HEK293 (cell line): ENCODE measurements at regions not wholly inside any gene's neighbourhood (a gene's known extent, or its start where the extent isn't known, plus 50 kb on each side); places are given as distances from the start of the nearest gene placed in this dataset.

ENCODE experiments used
- CTCF ChIA-PET: fragments of 350-600 bp; formaldehyde crosslinking; extraction: SDS; loops from one replicate; lab custom pipeline; 2021; ENCODE audit warnings: antibody characterized with exemption; lab: Yijun Ruan, JAX
- POLR2A ChIA-PET: fragments of 300-600 bp; formaldehyde crosslinking; extraction: SDS; loops from one replicate; lab custom pipeline; 2020; ENCODE audit warnings: antibody characterized with exemption, inconsistent platforms; lab: Yijun Ruan, JAX
- H3K27ac ChIP-seq: fragments of 200-500 bp; sonication (Bioruptor generic); 2 replicates; pipeline ENCODE4 v1.5.1; 2014; ENCODE audit warnings: low read depth, low read length, control low read depth, inconsistent platforms; ENCODE audit errors: extremely low read depth
- H3K36me3 ChIP-seq, 2 experiments: fragments of 200-500 bp in 1 of 2; sonication (Bioruptor generic) in 1 of 2; 1 replicate in 1 of 2; 2 replicates in 1 of 2; pipeline ENCODE4 v1.5.1; 2014 to 2017; ENCODE audit warnings: inconsistent platforms in 2 of 2, low read length in 2 of 2; ENCODE audit not compliant: control insufficient read depth in 2 of 2, insufficient read depth in 1 of 2
- H3K4me1 ChIP-seq: fragments of 200-500 bp; sonication (Bioruptor generic); 2 replicates; pipeline ENCODE4 v1.5.1; 2014; ENCODE audit warnings: mild to moderate bottlenecking, low read length, inconsistent platforms; ENCODE audit not compliant: control insufficient read depth, insufficient read depth
- H3K4me3 ChIP-seq: 2 replicates; pipeline ENCODE4 v1.5.1; 2011; ENCODE audit warnings: low read depth, mild to moderate bottlenecking, control low read depth, low read length, moderate library complexity
- H3K9me3 ChIP-seq: fragments of 200-500 bp; sonication (Bioruptor generic); 2 replicates; pipeline ENCODE4 v1.5.1; 2014; ENCODE audit warnings: low read depth, low read length, inconsistent platforms; ENCODE audit not compliant: control insufficient read depth, insufficient read depth
- FEZF1 ChIP-seq: fragments of 450-650 bp; formaldehyde crosslinking; IDR thresholded peaks from 2 replicates; pipeline ENCODE4 v1.5.1; 2016; ENCODE audit warnings: missing biosample characterization, missing genetic modification characterization
- REPIN1 ChIP-seq: fragments of 450-650 bp; formaldehyde crosslinking; IDR thresholded peaks from 2 replicates; pipeline ENCODE4 v1.5.1; 2017; ENCODE audit warnings: missing biosample characterization, missing genetic modification characterization, low read depth
- ZBTB17 ChIP-seq: fragments of 450-650 bp; formaldehyde crosslinking; IDR thresholded peaks from 2 replicates; pipeline ENCODE4 v1.5.1; 2016; ENCODE audit warnings: missing biosample characterization, missing genetic modification characterization
- ZBTB48 ChIP-seq: fragments of 450-650 bp; formaldehyde crosslinking; IDR thresholded peaks from 2 replicates; pipeline ENCODE4 v1.5.1; 2016; ENCODE audit warnings: missing biosample characterization, missing genetic modification characterization
- ZFP37 ChIP-seq: fragments of 450-650 bp; formaldehyde crosslinking; IDR thresholded peaks from 2 replicates; pipeline ENCODE4 v1.5.1; 2016; ENCODE audit warnings: missing biosample characterization, missing genetic modification characterization
- ZNF169 ChIP-seq: fragments of 450-650 bp; formaldehyde crosslinking; IDR thresholded peaks from 2 replicates; pipeline ENCODE4 v1.5.1; 2016; ENCODE audit warnings: missing biosample characterization, missing genetic modification characterization
- ZNF341 ChIP-seq: fragments of 450-650 bp; formaldehyde crosslinking; IDR thresholded peaks from 2 replicates; pipeline ENCODE4; 2016; ENCODE audit warnings: low read depth, missing biosample characterization, missing genetic modification characterization
- ZNF624 ChIP-seq: fragments of 450-650 bp; formaldehyde crosslinking; IDR thresholded peaks from 2 replicates; pipeline ENCODE4 v1.5.1; 2017; ENCODE audit warnings: missing biosample characterization, missing genetic modification characterization
- ZNF76 ChIP-seq: fragments of 450-650 bp; formaldehyde crosslinking; IDR thresholded peaks from 2 replicates; pipeline ENCODE4; 2016; ENCODE audit warnings: low read depth, missing biosample characterization, missing genetic modification characterization, borderline replicate concordance
- ZNF776 ChIP-seq: fragments of 450-650 bp; formaldehyde crosslinking; IDR thresholded peaks from 2 replicates; pipeline ENCODE4 v1.5.0; 2017; ENCODE audit warnings: missing biosample characterization, missing genetic modification characterization, borderline replicate concordance
- TF ChIP-seq, protein P1 (sequence below): fragments of 450-650 bp; formaldehyde crosslinking; IDR thresholded peaks from 2 replicates; pipeline ENCODE4 v1.5.1; 2016; ENCODE audit warnings: missing biosample characterization, missing genetic modification characterization
- TF ChIP-seq, protein P2 (sequence below): fragments of 450-650 bp; formaldehyde crosslinking; IDR thresholded peaks from 2 replicates; pipeline ENCODE4 v1.5.1; 2017; ENCODE audit warnings: missing biosample characterization, missing genetic modification characterization
- TF ChIP-seq, protein P3 (sequence below): fragments of 450-650 bp; formaldehyde crosslinking; optimal IDR thresholded peaks from 2 replicates; pipeline ENCODE3; 2016; ENCODE audit warnings: missing biosample characterization, mild to moderate bottlenecking, missing genetic modification characterization
- TF ChIP-seq, protein P4 (sequence below): fragments of 450-650 bp; formaldehyde crosslinking; conservative IDR thresholded peaks from 2 replicates; pipeline ENCODE4 v1.5.1; 2016; ENCODE audit warnings: low read depth, missing biosample characterization, missing genetic modification characterization

DNA sequence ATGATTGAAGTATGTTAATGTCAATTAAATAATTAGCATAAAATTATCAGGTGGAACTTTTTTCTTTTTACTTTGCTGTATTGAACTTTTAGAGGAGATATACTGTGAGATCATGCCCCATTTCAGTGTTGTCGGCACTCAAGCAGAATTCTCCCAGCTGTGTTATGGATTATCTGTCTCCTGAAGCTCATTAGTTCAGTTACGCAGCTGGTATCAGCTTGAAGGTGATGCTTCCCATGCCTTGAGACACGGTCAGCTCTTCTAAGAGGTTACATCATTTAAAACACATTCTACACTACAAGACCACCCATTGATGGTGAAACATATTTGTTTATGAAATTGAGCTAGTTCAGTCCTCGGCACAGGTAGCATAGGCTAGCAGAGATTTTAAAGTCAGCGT lies 68.9 kb upstream of the PHACTR2 start:
- Histone ChIP-seq H3K4me3 (no peak overlapping the region), H3K36me3 (no peaks in the 10 kb centered on the region), H3K4me1 (peaks cover 29% of the 10 kb centered on the region), H3K9me3 (no peaks in the 10 kb centered on the region), H3K27ac (no peak overlapping the region)
- CTCF ChIA-PET = interaction anchor here (0.6 to 1.7 kb wide), 6 partner anchors 9 to 485 kb away, joined by 3 to 5 read pairs (median 4); no protein-coding TSS in a partner anchor
- TF ChIP-seq ZNF76 (tag by site-specific recombination) = no peak
- no peak for TF ChIP-seq ZFP37 (tag by site-specific recombination)
- TF ChIP-seq ZBTB48 = no peak
- TF ChIP-seq ZNF776 = no peak
- TF ChIP-seq REPIN1 (tag by site-specific recombination) = no peak
- no peak for TF ChIP-seq ZNF169 (tag by site-specific recombination)
- TF ChIP-seq, protein P1, sequence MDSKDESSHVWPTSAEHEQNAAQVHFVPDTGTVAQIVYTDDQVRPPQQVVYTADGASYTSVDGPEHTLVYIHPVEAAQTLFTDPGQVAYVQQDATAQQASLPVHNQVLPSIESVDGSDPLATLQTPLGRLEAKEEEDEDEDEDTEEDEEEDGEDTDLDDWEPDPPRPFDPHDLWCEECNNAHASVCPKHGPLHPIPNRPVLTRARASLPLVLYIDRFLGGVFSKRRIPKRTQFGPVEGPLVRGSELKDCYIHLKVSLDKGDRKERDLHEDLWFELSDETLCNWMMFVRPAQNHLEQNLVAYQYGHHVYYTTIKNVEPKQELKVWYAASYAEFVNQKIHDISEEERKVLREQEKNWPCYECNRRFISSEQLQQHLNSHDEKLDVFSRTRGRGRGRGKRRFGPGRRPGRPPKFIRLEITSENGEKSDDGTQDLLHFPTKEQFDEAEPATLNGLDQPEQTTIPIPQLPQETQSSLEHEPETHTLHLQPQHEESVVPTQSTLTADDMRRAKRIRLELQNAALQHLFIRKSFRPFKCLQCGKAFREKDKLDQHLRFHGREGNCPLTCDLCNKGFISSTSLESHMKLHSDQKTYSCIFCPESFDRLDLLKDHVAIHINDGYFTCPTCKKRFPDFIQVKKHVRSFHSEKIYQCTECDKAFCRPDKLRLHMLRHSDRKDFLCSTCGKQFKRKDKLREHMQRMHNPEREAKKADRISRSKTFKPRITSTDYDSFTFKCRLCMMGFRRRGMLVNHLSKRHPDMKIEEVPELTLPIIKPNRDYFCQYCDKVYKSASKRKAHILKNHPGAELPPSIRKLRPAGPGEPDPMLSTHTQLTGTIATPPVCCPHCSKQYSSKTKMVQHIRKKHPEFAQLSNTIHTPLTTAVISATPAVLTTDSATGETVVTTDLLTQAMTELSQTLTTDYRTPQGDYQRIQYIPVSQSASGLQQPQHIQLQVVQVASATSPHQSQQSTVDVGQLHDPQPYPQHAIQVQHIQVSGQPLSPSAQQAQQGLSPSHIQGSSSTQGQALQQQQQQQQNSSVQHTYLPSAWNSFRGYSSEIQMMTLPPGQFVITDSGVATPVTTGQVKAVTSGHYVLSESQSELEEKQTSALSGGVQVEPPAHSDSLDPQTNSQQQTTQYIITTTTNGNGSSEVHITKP (tag by site-specific recombination) = no peak
- TF ChIP-seq ZNF624 (tag by site-specific recombination) = no peak
- POLR2A ChIA-PET = interaction anchor here (0.5 kb wide), 1 partner anchor 136 kb away, joined by 3 read pairs; no protein-coding TSS in a partner anchor

DNA sequence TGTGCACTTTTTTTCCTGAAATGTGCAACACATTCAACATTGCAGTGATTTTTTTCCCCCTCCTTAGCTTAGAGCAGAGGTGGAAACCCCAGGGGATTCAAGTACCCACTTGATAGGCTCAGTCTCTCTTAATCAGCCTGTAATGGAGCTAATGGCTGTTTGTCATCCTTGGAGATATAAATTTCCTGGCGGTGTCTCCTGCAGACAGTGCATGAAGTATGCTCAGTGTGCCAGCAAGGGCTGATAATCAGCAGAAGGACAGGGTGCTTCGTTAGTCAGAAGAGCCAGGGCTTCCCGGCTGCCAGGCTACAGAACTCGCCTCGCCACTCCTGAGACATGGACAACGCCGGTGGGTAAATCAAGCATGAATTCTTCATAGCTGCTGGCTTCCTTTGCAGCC lies 69.8 kb upstream of the PHACTR2 start:
- peaks cover 29% of the 10 kb centered on the region for H3K4me1 ChIP-seq

More for the DNA sequence above, 69.8 kb upstream of the PHACTR2 start:
- no peak overlapping the region for H3K4me3 ChIP-seq
- no peaks in the 10 kb centered on the region for H3K36me3 ChIP-seq
- POLR2A ChIA-PET = no interaction called here
- CTCF ChIA-PET = interaction anchor here (1.7 kb wide), 1 partner anchor 15 kb away, joined by 5 read pairs; no protein-coding TSS in a partner anchor
- no peaks in the 10 kb centered on the region for H3K9me3 ChIP-seq
- TF ChIP-seq, protein P1 (tag by site-specific recombination) = 0 out of 2 replicates have a peak, but pooled peaks have one; percentile 19
- TF ChIP-seq, protein P2, sequence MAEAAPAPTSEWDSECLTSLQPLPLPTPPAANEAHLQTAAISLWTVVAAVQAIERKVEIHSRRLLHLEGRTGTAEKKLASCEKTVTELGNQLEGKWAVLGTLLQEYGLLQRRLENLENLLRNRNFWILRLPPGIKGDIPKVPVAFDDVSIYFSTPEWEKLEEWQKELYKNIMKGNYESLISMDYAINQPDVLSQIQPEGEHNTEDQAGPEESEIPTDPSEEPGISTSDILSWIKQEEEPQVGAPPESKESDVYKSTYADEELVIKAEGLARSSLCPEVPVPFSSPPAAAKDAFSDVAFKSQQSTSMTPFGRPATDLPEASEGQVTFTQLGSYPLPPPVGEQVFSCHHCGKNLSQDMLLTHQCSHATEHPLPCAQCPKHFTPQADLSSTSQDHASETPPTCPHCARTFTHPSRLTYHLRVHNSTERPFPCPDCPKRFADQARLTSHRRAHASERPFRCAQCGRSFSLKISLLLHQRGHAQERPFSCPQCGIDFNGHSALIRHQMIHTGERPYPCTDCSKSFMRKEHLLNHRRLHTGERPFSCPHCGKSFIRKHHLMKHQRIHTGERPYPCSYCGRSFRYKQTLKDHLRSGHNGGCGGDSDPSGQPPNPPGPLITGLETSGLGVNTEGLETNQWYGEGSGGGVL (tag by site-specific recombination) = peak; percentile 63; the same call in 1 of the 2 replicates
- TF ChIP-seq, protein P3, sequence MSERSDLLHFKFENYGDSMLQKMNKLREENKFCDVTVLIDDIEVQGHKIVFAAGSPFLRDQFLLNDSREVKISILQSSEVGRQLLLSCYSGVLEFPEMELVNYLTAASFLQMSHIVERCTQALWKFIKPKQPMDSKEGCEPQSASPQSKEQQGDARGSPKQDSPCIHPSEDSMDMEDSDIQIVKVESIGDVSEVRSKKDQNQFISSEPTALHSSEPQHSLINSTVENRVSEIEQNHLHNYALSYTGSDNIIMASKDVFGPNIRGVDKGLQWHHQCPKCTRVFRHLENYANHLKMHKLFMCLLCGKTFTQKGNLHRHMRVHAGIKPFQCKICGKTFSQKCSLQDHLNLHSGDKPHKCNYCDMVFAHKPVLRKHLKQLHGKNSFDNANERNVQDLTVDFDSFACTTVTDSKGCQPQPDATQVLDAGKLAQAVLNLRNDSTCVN (tag by site-specific recombination) = no peak
- TF ChIP-seq FEZF1 (tag by site-specific recombination) (0 out of 2 replicates have a peak, but pooled peaks have one; percentile 7), ZNF341 (peak; percentile 58; the same call in 1 of the 2 replicates), ZBTB17 (tag by site-specific recombination) (peak; percentile 58)
- TF ChIP-seq, protein P4, sequence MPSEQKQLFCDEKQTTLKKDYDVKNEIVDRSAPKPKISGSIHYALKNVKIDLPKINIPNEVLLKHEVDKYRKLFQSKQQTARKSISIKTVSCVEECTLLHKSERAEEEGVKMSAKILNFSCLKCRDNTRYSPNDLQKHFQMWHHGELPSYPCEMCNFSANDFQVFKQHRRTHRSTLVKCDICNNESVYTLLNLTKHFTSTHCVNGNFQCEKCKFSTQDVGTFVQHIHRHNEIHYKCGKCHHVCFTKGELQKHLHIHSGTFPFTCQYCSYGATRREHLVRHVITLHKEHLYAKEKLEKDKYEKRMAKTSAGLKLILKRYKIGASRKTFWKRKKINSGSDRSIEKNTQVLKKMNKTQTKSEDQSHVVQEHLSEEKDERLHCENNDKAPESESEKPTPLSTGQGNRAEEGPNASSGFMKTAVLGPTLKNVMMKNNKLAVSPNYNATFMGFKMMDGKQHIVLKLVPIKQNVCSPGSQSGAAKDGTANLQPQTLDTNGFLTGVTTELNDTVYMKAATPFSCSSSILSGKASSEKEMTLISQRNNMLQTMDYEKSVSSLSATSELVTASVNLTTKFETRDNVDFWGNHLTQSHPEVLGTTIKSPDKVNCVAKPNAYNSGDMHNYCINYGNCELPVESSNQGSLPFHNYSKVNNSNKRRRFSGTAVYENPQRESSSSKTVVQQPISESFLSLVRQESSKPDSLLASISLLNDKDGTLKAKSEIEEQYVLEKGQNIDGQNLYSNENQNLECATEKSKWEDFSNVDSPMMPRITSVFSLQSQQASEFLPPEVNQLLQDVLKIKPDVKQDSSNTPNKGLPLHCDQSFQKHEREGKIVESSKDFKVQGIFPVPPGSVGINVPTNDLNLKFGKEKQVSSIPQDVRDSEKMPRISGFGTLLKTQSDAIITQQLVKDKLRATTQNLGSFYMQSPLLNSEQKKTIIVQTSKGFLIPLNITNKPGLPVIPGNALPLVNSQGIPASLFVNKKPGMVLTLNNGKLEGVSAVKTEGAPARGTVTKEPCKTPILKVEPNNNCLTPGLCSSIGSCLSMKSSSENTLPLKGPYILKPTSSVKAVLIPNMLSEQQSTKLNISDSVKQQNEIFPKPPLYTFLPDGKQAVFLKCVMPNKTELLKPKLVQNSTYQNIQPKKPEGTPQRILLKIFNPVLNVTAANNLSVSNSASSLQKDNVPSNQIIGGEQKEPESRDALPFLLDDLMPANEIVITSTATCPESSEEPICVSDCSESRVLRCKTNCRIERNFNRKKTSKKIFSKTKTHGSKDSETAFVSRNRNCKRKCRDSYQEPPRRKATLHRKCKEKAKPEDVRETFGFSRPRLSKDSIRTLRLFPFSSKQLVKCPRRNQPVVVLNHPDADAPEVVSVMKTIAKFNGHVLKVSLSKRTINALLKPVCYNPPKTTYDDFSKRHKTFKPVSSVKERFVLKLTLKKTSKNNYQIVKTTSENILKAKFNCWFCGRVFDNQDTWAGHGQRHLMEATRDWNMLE = no peak
- no peak overlapping the region for H3K27ac ChIP-seq
